ENCODE measurements at regions not wholly inside any gene's neighbourhood (a gene's known extent, or its start where the extent isn't known, plus 50 kb on each side); places are given as distances from the start of the nearest gene placed in this dataset.

DNA sequence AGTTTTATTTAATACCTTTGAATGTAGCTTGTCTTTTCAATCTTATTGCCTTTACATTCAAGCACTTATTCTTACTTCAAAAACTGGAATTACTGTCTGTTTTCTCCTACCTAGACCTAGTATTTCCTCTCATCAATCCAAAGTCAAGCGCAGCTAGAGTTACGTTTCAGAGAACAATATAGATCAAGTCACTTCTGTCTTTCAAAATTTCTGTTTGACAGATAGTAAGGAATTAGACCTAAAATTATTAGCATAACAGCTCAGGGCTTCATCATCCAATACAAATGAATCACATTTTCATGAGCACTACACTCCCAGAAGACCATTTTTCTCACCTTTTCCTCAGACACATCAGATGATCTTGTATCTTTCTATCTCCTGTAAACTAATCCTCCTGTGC lies 170.6 kb downstream of the CCDC59 start:
- TF ChIP-seq, protein P1, sequence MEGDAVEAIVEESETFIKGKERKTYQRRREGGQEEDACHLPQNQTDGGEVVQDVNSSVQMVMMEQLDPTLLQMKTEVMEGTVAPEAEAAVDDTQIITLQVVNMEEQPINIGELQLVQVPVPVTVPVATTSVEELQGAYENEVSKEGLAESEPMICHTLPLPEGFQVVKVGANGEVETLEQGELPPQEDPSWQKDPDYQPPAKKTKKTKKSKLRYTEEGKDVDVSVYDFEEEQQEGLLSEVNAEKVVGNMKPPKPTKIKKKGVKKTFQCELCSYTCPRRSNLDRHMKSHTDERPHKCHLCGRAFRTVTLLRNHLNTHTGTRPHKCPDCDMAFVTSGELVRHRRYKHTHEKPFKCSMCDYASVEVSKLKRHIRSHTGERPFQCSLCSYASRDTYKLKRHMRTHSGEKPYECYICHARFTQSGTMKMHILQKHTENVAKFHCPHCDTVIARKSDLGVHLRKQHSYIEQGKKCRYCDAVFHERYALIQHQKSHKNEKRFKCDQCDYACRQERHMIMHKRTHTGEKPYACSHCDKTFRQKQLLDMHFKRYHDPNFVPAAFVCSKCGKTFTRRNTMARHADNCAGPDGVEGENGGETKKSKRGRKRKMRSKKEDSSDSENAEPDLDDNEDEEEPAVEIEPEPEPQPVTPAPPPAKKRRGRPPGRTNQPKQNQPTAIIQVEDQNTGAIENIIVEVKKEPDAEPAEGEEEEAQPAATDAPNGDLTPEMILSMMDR (IDR thresholded peaks at IDR 0.05): no peak
- Mint-ChIP-seq H3K27me3 (ENCODE audit: unreplicated experiment) (no peaks in the 10 kb centered on the region), H3K27ac (ENCODE audit: unreplicated experiment) (no peak overlapping the region), H3K36me3 (ENCODE audit: unreplicated experiment) (no peaks in the 10 kb centered on the region), H3K4me3 (ENCODE audit: unreplicated experiment) (no peak overlapping the region), H3K9me3 (ENCODE audit: unreplicated experiment) (peaks cover 5% of the 10 kb centered on the region), H3K4me1 (ENCODE audit: unreplicated experiment) (no peaks in the 10 kb centered on the region)
- no peak for DNase-seq (ENCODE audit: extremely low spot score, unreplicated experiment)

DNA sequence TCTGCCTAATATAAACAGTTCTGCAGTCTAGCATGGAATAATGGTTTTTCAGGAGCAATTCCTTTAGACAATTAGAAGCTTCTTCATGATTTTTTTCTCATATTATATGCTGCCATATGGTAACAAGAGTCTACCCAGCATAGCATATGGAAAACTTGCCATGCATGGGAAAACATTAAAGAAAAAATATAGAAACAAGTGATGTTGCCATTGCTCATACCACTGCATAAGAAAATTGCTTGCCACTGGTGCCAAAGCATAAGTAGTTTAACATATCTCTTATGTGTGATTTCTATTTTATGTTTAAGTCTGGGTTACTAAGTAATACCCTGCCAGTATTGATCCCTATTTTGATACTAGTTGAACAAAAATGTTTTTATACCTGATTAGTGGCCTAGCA lies 171.2 kb downstream of the CCDC59 start:
- H3K9me3 Mint-ChIP-seq (ENCODE audit: unreplicated experiment): peaks cover 5% of the 10 kb centered on the region
- H3K36me3 Mint-ChIP-seq (ENCODE audit: unreplicated experiment): no peaks in the 10 kb centered on the region
- no peak overlapping the region for H3K4me3 Mint-ChIP-seq (ENCODE audit: unreplicated experiment)
- TF ChIP-seq, protein P1 (IDR thresholded peaks at IDR 0.05): no peak
- no peak for DNase-seq (ENCODE audit: extremely low spot score, unreplicated experiment)
- no peaks in the 10 kb centered on the region for H3K27me3 Mint-ChIP-seq (ENCODE audit: unreplicated experiment)
- H3K27ac Mint-ChIP-seq (ENCODE audit: unreplicated experiment): no peak overlapping the region
- no peaks in the 10 kb centered on the region for H3K4me1 Mint-ChIP-seq (ENCODE audit: unreplicated experiment)

DNA sequence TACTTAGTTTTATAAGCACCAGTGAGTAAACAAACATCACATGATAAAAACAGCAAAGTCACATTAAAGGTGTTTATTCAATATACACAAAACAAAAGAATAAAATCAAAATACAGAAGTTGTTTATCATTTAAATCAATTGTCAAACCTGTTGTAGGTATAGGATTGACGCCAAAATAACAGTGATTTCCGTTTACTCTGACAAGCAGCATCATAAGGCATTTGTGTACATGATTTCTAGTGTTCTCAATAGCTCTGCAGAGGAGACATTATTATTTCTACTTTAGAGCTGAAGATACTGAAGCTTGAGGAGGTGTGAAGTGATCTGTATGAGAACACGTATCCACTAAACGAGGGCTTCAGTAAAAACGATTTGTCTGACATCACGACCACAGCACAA lies 171.9 kb downstream of the CCDC59 start:
- Mint-ChIP-seq H3K9me3 (ENCODE audit: unreplicated experiment) (peaks cover 5% of the 10 kb centered on the region), H3K27ac (ENCODE audit: unreplicated experiment) (no peak overlapping the region), H3K4me1 (ENCODE audit: unreplicated experiment) (no peaks in the 10 kb centered on the region), H3K36me3 (ENCODE audit: unreplicated experiment) (no peaks in the 10 kb centered on the region), H3K27me3 (ENCODE audit: unreplicated experiment) (no peaks in the 10 kb centered on the region), H3K4me3 (ENCODE audit: unreplicated experiment) (no peak overlapping the region)
- TF ChIP-seq, protein P1 (IDR thresholded peaks at IDR 0.05): no peak
- DNase-seq (ENCODE audit: extremely low spot score, unreplicated experiment): no peak

DNA sequence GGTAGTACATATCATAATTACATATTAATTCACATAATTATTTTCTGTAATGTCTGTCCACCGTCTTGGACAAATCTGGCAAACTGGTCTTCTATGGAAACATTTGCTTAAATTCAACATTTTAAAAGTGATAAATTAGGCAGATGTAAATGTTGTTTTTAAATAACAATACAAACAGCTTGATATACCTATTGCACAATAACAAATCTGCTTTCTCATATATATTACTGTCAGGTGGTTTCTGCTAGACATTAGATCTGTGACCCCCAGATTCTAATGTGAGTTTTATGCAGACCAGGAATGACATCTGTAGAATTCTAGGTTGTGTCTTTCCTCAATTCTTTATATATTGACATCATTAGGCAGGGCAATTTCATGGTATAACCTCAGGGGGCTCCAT lies 173.3 kb downstream of the CCDC59 start:
- Mint-ChIP-seq H3K9me3 (ENCODE audit: unreplicated experiment) (peaks cover 5% of the 10 kb centered on the region), H3K4me3 (ENCODE audit: unreplicated experiment) (no peak overlapping the region), H3K27me3 (ENCODE audit: unreplicated experiment) (no peaks in the 10 kb centered on the region), H3K4me1 (ENCODE audit: unreplicated experiment) (no peaks in the 10 kb centered on the region), H3K36me3 (ENCODE audit: unreplicated experiment) (no peaks in the 10 kb centered on the region), H3K27ac (ENCODE audit: unreplicated experiment) (no peak overlapping the region)
- TF ChIP-seq, protein P1 (IDR thresholded peaks at IDR 0.05): no peak
- no peak for DNase-seq (ENCODE audit: extremely low spot score, unreplicated experiment)

DNA sequence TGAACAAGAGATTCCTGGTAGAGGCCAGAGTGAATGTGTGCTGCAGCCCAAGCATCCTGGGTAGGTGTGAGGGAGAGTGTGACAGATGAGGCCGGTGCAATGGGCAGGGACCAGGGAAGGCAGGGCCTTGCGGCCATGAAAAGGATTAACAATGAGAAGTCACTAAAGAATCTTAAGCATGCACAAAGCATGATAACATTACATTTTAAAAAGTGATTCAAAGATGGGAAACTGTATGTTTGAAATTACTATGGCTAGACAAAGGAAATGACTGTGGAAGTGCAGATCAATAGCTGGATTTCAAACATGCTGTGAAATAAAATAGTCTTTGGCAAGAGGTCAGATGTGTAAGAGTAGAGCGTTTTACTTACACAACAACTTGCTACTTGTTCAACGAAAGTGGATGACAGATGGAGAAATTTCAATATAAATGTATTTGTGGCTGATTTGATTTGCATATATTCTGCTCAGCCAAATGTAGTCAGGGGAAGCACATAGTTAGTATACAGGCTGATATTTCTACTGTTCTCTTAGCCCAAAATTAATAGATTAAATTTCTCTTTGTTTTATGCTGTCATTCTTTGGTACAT lies 175.5 kb downstream of the CCDC59 start:
- no peak for DNase-seq (ENCODE audit: extremely low spot score, unreplicated experiment)
- H3K27me3 Mint-ChIP-seq (ENCODE audit: unreplicated experiment): no peaks in the 10 kb centered on the region
- no peak overlapping the region for H3K27ac Mint-ChIP-seq (ENCODE audit: unreplicated experiment)
- TF ChIP-seq, protein P1 (IDR thresholded peaks at IDR 0.05): no peak
- H3K4me3 Mint-ChIP-seq (ENCODE audit: unreplicated experiment): no peak overlapping the region
- H3K4me1 Mint-ChIP-seq (ENCODE audit: unreplicated experiment): no peaks in the 10 kb centered on the region
- no peaks in the 10 kb centered on the region for H3K36me3 Mint-ChIP-seq (ENCODE audit: unreplicated experiment)
- H3K9me3 Mint-ChIP-seq (ENCODE audit: unreplicated experiment): peaks cover 5% of the 10 kb centered on the region

Data from osteocyte (in vitro differentiated cells).